ENCODE measurements at regions not wholly inside any gene's neighbourhood (a gene's known extent, or its start where the extent isn't known, plus 50 kb on each side); places are given as distances from the start of the nearest gene placed in this dataset.

DNA sequence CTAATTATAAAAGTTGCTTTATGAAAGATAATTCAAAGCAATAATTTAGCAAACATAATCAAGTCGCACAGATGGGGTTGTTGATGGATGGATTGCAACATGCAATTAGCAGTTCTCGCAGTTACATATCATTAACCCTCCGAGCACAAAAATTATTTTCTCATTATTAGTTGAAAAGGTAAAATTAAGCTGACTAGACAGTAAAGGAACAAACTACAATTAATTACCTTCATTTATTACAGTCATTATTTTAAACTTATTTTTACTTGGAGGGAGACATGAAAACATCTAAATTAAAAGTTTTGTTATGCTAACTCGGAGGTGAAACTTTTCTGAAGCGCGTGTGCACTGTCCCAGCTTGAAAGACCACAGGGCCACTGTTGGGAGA is 146.9 kb downstream of the PHETA1 start:
- no peak for DNase-seq (ENCODE audit: low read depth)

DNA sequence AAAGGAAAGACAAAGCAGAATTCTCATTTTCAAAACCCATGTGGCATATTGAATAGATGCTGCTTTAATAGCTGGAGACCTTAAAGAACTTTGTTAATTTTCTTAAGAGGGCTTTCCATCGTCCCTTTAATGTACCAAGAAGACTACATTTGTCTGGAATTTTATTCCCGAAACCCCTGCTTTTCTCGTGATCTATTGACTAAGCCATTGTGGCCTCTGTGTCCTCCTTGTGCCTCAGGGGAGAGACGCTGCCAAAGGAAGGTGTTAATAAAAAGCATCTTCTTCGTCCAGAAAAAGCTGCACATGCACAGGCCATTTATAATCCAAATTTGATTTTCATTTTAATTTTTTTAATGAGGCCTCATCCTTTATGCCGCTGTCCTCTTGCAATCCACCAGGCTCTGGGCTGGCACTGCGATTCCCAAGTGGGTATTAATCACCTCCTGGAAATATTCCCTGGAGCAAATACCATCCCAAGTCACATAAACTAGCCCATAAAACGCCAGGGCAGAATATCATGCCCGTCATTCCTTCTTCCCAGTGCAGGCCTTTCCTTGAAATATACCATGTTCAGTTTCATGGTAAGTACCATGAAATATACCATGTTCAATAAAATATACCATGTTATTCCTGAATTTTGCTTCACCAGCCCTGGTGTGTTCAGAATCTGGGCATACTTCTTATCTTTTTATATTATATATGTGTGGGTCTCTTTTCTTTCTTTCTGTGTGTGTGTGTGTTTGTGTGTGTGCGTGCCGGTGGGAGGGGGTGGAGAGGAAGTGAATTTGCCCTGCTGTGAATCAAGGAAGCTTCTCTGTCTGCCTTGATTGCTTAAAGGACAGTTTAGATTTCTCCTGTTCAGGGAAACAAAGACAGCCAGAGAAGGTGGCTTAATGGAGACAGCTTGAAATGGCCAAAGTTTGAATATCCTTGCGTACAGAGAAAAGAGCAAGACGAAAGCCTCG is 147.6 kb downstream of the PHETA1 start:
- DNase-seq (ENCODE audit: low read depth), result no peak

GRCh38 chr12:111220363-111220762 is 148.5 kb downstream of the PHETA1 start:
- DNase-seq (ENCODE audit: low read depth), result no peak

DNA sequence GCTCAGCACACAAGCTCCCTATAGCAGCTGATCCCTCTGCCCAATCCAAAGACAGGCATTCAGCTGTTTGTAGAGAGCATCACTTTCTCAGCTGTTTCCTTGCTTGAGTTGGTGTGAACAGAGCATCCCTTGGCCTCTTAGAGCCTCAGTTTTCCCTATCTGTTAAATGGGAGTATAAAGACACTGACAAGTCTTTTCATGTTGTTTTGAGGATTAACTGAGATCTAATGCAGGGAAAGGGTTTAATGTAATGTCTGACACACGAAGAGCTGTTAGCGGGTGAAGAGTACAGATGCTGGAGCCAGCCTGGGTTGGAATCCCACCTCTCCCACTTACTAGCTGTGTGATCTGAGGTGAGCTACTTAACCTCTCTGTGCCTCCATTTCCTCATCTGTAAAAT is 149.5 kb downstream of the PHETA1 start:
- no peak for DNase-seq (ENCODE audit: low read depth)

- DNase-seq (ENCODE audit: low read depth), result no peak
These were observed 150.4 kb downstream of the PHETA1 start for GRCh38 chr12:111218499-111218898.

- no peak for DNase-seq (ENCODE audit: low read depth)
These were observed 152.3 kb downstream of the PHETA1 start for GRCh38 chr12:111216387-111217159.

DNA sequence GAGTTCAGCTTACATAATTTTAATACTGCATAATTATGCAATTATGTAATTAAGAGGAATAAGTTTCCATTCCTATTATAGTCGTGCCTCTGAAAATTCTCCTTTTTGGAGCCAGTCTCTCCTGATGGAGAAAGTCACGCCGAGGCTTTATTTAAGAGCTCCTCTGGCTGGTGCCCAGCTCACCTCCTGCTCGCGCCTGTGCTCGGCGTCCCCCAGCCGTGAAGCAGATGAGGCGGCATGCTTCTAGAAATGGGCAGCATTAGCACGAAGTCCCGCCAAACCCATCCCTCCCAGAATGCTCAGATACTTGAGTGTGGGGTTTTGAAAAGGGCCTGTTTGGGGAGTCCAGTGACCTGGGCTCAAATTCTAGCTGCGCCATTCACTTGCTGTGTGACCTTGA is 153.0 kb downstream of the PHETA1 start:
- no peak for DNase-seq (ENCODE audit: low read depth)

DNA sequence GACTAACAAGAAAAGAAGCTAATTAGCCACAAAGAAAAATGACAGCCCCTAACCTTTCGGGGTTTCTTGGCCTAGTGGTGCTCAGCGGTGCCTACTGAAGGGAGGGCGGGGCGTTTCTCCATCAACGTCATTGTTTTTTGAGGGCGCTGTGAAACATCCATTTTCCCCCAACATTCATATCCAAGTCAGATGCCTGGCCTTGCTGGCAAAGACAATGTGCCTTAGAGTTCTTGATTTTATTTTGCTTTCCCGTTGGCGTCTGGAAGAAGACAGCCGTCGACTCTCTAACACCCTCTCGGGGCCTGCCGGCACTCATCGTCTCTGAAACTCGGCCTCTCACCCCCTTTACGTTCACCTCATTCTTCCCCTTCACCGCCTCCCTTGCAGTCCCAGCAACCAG is 154.5 kb downstream of the PHETA1 start:
- DNase-seq (ENCODE audit: low read depth), result no peak

- no peak for DNase-seq (ENCODE audit: low read depth)
These were observed 155.3 kb downstream of the PHETA1 start for GRCh38 chr12:111213561-111213960.

DNA sequence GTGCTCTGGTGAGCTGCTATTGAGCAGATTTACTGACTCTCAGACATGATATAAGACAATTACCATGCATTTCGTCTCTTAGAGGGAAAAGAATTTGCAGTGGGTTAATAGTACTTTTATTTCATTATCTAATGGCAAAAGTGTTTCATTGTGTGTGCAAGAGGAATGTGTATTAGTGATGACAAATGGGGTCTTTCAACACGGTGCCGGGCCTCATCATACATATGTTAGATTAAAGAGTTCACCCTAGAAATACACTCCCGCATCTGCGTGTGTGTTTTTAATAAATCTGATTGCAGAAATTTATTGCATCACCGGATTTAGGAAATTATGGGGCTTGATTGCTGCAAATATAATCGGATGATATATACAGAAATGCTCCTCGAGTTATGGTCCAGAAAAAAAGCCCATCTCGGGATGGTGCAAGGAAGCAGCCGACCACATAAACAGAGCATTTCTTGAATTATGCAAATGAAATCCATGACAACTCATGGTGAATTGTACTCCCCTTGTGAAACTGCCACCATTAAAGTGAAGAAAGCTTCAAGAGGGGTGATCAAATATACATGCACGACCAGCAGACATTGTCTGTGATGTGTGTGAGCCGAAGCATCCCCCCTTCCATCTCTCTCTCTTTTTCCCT is 156.0 kb downstream of the PHETA1 start:
- DNase-seq (ENCODE audit: low read depth), result no peak

- DNase-seq (ENCODE audit: low read depth), result no peak
These were observed 156.8 kb downstream of the PHETA1 start for GRCh38 chr12:111211910-111212757.

DNA sequence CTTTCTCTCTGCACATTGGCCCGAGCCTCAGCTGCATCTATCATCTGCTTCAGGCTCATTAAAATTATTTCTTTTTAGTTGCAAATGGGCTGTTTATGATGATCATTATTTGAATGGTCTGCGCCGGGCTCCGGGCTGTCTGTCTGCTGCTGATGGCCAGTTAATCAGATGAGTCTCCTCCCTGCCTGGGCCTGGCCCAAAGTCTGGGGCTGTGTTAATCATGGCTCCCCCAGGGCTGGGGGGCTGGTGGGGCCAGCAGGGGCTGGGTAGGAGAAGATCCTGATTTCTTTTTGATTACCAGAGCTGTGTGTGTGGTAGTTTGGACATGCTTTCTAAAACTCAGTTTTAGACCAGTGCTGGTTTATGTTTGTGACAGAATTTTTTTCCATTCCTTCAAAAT is 159.1 kb downstream of the PHETA1 start:
- DNase-seq (ENCODE audit: low read depth), result no peak

- no peak for DNase-seq (ENCODE audit: low read depth)
These were observed 161.1 kb downstream of the PHETA1 start for GRCh38 chr12:111207761-111208160.

DNA sequence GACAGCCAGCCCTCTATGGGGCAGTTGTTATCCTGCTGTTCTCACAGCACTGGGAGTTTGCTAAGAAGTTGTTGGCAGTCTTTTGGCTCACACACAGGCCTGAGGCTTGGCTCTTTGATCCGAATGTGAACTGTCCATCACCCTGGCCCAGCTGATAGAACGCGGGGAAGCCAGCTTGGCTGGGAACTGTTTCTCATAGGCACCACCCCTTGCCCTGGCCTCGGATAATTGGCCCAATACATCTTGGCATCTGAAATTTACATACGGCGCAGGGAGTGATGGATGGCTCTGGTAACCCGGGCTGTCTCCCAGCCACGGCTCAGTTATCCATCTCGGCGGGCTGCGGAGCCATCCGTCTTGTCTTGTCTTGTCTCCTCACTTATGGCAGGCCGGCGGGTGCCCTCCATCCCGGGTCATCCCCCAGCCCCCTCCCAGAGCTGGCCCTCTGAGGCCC is 164.1 kb downstream of the PHETA1 start:
- no peak for DNase-seq (ENCODE audit: low read depth)

- DNase-seq (ENCODE audit: low read depth), result no peak
These were observed 164.9 kb downstream of the PHETA1 start for GRCh38 chr12:111203969-111204368.

DNA sequence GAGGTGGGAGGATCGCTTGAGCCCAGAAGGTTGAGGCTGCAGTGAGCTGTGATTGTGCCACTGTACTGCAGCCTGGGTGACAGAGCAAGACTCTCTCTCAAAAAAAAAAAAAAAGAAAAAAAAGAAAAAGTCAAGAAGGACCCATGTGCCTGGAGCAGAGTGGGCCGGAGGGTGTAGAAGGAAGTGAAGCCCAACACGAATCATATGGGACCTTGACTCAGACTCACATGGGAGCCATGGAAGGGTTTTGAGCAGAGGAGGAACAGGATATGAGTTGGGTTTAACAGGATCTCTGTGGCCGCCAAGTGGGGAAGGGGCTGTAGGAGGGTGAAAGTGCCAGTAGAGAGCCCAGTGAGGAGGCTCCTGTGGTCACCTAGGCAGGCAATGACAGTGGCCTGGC is 165.4 kb downstream of the PHETA1 start:
- DNase-seq (ENCODE audit: low read depth), result no peak

DNA sequence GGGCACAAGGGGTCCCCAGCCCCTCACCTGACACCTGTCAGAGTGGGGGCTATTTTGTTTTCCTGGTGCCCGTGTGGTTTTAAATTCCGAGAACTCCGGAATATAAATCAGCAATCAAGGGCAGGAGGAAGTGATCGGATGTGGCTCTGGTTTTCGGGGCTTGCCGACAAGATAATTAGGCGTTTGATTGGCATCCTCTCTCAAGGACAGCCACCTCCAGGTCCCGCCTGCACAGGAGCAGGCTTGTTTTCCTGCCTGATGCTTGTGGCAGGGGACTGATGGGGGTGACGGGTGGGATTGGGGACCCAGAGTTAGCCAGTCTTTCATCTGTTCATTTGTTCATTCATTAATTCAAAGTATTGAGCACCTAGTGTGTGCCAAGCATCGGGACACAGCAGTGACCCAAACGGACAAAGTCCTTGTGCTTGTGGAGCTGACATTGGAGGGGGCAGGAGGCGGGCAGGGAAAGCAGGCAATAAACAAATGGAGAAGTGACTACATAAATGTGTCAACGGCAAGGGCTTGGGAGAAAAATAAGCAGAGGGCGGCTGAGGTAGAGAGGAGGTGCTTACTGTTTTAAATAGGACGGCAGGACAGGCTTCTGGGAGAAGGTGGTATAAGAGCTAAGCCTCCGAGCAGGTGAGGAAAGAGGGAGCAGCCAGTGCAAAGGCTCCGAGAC is 166.5 kb downstream of the PHETA1 start:
- DNase-seq (ENCODE audit: low read depth), result no peak

- no peak for DNase-seq (ENCODE audit: low read depth)
These were observed 167.2 kb downstream of the PHETA1 start for GRCh38 chr12:111201495-111202236.

GRCh38 chr12:111201036-111201435 is 167.9 kb downstream of the PHETA1 start:
- no peak for DNase-seq (ENCODE audit: low read depth)

DNA sequence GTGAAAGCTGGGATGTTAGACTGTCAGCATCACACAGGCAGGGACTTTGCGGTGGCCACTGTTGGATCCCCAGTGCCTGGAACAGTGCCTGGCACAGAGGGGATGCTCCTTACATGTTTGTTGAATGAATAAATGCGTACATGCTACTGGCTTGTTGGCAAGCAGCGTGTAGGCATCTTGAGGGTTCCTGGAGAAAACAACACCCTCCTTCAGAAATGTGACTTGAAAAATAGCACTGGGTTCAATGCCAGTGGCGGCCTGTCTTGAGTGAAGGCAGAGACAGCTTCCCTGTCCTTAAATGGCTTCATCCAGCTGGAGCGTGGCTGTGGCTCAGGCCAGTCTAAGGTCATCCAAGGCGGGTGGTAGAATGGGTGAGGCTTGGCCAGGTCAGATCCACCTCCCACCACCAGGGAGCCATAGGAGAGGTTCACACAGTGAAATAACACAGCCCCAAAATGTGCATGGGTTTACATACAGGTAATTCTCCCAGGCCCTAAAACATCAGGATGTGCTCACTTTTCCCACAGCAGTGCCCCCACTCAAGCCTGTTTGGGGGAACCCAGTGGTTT is 171.4 kb downstream of the PHETA1 start:
- no peak for DNase-seq (ENCODE audit: low read depth)
